Lung (tissue), 11 donors: ENCODE measurements at regions not wholly inside any gene's neighbourhood (a gene's known extent, or its start where the extent isn't known, plus 50 kb on each side); places are given as distances from the start of the nearest gene placed in this dataset.

ENCODE experiments used
- ATAC-seq: fragments of 200-7000 bp; cut with Tn5 transposase; one replicate; pipeline ENCODE4 v1.9.1; 2020; ENCODE audit warnings: moderate number of reproducible peaks; ENCODE audit not compliant: insufficient read depth, low FRiP score
- DNase-seq, 3 donors: peaks; one replicate each; pipeline ENCODE4 v3.0.0-alpha.2; 2013 to 2017
- H3K27ac ChIP-seq, 2 donors: one replicate each; pipeline ENCODE4 v1.5.1; 2013; ENCODE audit warnings: mild to moderate bottlenecking in 2 of 2, moderate library complexity in 2 of 2, control low read depth in 1 of 2, inconsistent platforms in 1 of 2, low read depth in 1 of 2, low read length in 1 of 2
- H3K27me3 ChIP-seq, 3 donors: one replicate each; pipeline ENCODE4 v1.5.1; 2013; ENCODE audit warnings: low read length in 2 of 3; ENCODE audit not compliant: control insufficient read depth in 3 of 3, insufficient read depth in 3 of 3
- H3K36me3 ChIP-seq, 4 donors: one replicate each; pipeline ENCODE4 v1.5.1; 2013; ENCODE audit warnings: low read length in 4 of 4, mild to moderate bottlenecking in 1 of 4, moderate library complexity in 1 of 4; ENCODE audit not compliant: control insufficient read depth in 4 of 4, insufficient read depth in 4 of 4
- H3K4me1 ChIP-seq, 5 donors: one replicate each; pipeline ENCODE4 v1.5.1; 2013; ENCODE audit warnings: low read length in 5 of 5, mild to moderate bottlenecking in 2 of 5, moderate library complexity in 1 of 5; ENCODE audit not compliant: control insufficient read depth in 5 of 5, insufficient read depth in 5 of 5
- H3K4me3 ChIP-seq: one replicate; pipeline ENCODE4 v1.5.1; 2013; ENCODE audit warnings: mild to moderate bottlenecking, control low read depth, moderate library complexity
- H3K9ac ChIP-seq, 2 donors: one replicate each; pipeline ENCODE4 v1.5.1; 2013; ENCODE audit warnings: low read length in 2 of 2, control low read depth in 1 of 2; ENCODE audit not compliant: insufficient read depth in 1 of 2
- H3K9me3 ChIP-seq, 4 donors: one replicate each; pipeline ENCODE4 v1.5.1; 2013; ENCODE audit warnings: low read length in 3 of 4, mild to moderate bottlenecking in 1 of 4, moderate library complexity in 1 of 4; ENCODE audit not compliant: control insufficient read depth in 4 of 4, insufficient read depth in 3 of 4
- CTCF ChIP-seq: IDR thresholded peaks from 2 replicates; pipeline ENCODE4 v1.5.1; 2012; ENCODE audit warnings: mild to moderate bottlenecking; ENCODE audit errors: control extremely low read depth, extremely low read depth
- WGBS, 2 donors: extraction: QIAGEN DNeasy Blood & Tissue Kit; methylation state at CpG; one replicate each; pipeline ENCODE4 v1.1.7; 2013; 5-methylcytosine and 5-hydroxymethylcytosine counted together
- donor health status: control.
- donor health status: control.
- donor health status: Bipolar disorder and iron deficiency.
- donor health status: healthy.
- donor health status: DM: yes; HTN: yes; CAD: no.

DNA sequence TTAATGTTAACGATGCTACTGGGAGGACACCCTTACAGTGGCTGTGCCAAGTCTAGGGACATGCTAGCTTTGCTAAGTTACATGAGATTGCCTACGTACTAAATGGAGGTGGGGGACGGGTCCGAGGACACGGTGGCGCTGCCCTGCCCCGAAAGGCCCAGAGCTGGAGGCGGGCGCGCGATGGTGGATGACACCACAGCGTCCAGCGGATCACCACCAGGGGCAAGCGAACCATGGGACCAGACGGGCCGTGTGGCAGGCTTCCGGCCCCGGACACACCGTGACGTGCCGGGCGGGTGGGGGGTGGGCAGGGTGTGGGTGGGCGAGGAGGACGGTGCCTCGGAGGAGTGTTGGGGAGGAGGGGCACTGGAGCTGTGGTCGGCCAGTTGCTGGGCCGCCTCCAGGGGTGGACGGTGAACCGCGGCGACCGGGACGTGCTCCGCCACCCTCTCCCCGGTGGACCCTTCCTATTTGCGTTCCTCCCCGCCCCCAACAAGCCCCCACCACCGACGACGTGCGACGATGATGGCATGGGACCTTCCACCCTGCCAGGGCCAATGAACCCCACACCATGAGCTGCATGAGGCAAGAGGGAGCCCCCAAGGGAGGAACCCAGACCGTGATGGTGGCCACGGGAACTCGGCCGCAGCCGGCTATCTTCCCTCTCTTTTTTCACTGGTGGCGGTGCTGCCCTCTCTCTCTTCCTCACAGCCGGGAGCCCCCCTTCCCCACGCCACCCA, 773.3 kb upstream of the DEFB115 start:
- H3K4me1 ChIP-seq: no peaks in the 10 kb centered on the region
- TF ChIP-seq CTCF: no peak
- no peak for ATAC-seq
- H3K4me3 ChIP-seq: no peak overlapping the region
- H3K36me3 ChIP-seq: no peaks in the 10 kb centered on the region
- no peak for DNase-seq
- no peak overlapping the region for H3K9ac ChIP-seq
- 94 to 95% methylated on average over 46 to 48 of the region's 50 CpGs for WGBS, 2 donors
- H3K27me3 ChIP-seq: no peaks in the 10 kb centered on the region
- H3K27ac ChIP-seq: no peak overlapping the region
- H3K9me3 ChIP-seq: peaks cover 0 to 38% (median 6%) of the 10 kb centered on the region in 4 donors

GRCh38 chr20:30484749-30485070, 772.8 kb upstream of the DEFB115 start:
- Histone ChIP-seq H3K9ac (no peak overlapping the region), H3K27ac (no peak overlapping the region), H3K36me3 (no peaks in the 10 kb centered on the region), H3K4me3 (no peak overlapping the region), H3K9me3 (peaks cover 0 to 44% (median 4%) of the 10 kb centered on the region in 4 donors), H3K27me3 (no peaks in the 10 kb centered on the region), H3K4me1 (no peaks in the 10 kb centered on the region)
- ATAC-seq (no peak), DNase-seq (no peak)
- WGBS, 2 donors: 93 to 96% methylated on average over 16 to 17 of the region's 17 CpGs
- TF ChIP-seq CTCF: no peak

- no peaks in the 10 kb centered on the region for H3K27me3 ChIP-seq
- H3K4me1 ChIP-seq: no peaks in the 10 kb centered on the region
- H3K27ac ChIP-seq: no peak overlapping the region
- H3K36me3 ChIP-seq: no peaks in the 10 kb centered on the region
- H3K9ac ChIP-seq: no peak overlapping the region
- ATAC-seq: no peak
- WGBS, 2 donors: 95 to 96% methylated on average over 49 to 50 of the region's 50 CpGs
- TF ChIP-seq CTCF: no peak
- no peak for DNase-seq
- H3K9me3 ChIP-seq: peaks cover 0 to 46% (median 3%) of the 10 kb centered on the region in 4 donors
- H3K4me3 ChIP-seq: no peak overlapping the region
Observed at GRCh38 chr20:30485331-30486102, 771.9 kb upstream of the DEFB115 start.
